ENCODE measurements at regions not wholly inside any gene's neighbourhood (a gene's known extent, or its start where the extent isn't known, plus 50 kb on each side); places are given as distances from the start of the nearest gene placed in this dataset.

GRCh38 chr15:61511089-61511488 is 282.0 kb upstream of the RORA start:
- H3K27me3 ChIP-seq: no peaks in the 10 kb centered on the region
- peaks cover 0 to 22% (median 13%) of the 10 kb centered on the region in 10 experiments; a peak in 15 of 20 replicates for H3K4me1 ChIP-seq
- peaks cover 0 to 18% (median 10%) of the 10 kb centered on the region in 11 experiments; a peak in 6 of 22 replicates for H3K9me3 ChIP-seq (replicated peaks in 1 of 11)
- TF ChIP-seq Cebpa-rat (IDR thresholded peaks at IDR 0.05): no peak
- no peaks in the 10 kb centered on the region for H4K20me1 ChIP-seq
- H3K36me3 ChIP-seq: no peaks in the 10 kb centered on the region
- no peak overlapping the region for H3K27ac ChIP-seq
- H3K4me2 ChIP-seq: no peak overlapping the region
- no peak overlapping the region for H3K4me3 ChIP-seq
- H3K9ac ChIP-seq: no peak overlapping the region

- H3K27ac ChIP-seq: peak overlapping the region in 1 of 11 experiments; percentile 16; a peak in 1 of 22 replicates
- TF ChIP-seq Cebpa-rat (IDR thresholded peaks at IDR 0.05): no peak
- H3K9ac ChIP-seq: no peak overlapping the region
- H3K9me3 ChIP-seq (replicated peaks in 1 of 11): peaks cover 0 to 18% (median 5%) of the 10 kb centered on the region in 11 experiments; a peak in 6 of 22 replicates
- no peaks in the 10 kb centered on the region for H3K36me3 ChIP-seq
- H4K20me1 ChIP-seq: no peaks in the 10 kb centered on the region
- no peaks in the 10 kb centered on the region for H3K27me3 ChIP-seq
- H3K4me3 ChIP-seq: no peak overlapping the region
- H3K4me2 ChIP-seq: peak overlapping the region in 10 of 11 experiments; percentile 23 to 70 (median 60); a peak in 19 of 22 replicates
- H3K4me1 ChIP-seq: peaks cover 0 to 22% (median 13%) of the 10 kb centered on the region in 10 experiments; a peak in 15 of 20 replicates
Observed at GRCh38 chr15:61509327-61509840, 280.3 kb upstream of the RORA start.

GRCh38 chr15:61503383-61503969 is 274.4 kb upstream of the RORA start:
- Histone ChIP-seq H3K9me3 (replicated peaks in 1 of 11) (no peaks in the 10 kb centered on the region), H3K27ac (no peak overlapping the region)
- no peak for TF ChIP-seq Cebpa-rat (IDR thresholded peaks at IDR 0.05)

GRCh38 chr15:61501815-61502389 is 272.8 kb upstream of the RORA start:
- no peak for TF ChIP-seq Cebpa-rat (IDR thresholded peaks at IDR 0.05)

More at GRCh38 chr15:61503383-61503969, 274.4 kb upstream of the RORA start:
- Histone ChIP-seq H3K27me3 (no peaks in the 10 kb centered on the region), H3K4me1 (no peaks in the 10 kb centered on the region), H3K4me2 (no peak overlapping the region), H3K36me3 (no peaks in the 10 kb centered on the region), H3K4me3 (no peak overlapping the region), H4K20me1 (no peaks in the 10 kb centered on the region), H3K9ac (no peak overlapping the region)

DNA sequence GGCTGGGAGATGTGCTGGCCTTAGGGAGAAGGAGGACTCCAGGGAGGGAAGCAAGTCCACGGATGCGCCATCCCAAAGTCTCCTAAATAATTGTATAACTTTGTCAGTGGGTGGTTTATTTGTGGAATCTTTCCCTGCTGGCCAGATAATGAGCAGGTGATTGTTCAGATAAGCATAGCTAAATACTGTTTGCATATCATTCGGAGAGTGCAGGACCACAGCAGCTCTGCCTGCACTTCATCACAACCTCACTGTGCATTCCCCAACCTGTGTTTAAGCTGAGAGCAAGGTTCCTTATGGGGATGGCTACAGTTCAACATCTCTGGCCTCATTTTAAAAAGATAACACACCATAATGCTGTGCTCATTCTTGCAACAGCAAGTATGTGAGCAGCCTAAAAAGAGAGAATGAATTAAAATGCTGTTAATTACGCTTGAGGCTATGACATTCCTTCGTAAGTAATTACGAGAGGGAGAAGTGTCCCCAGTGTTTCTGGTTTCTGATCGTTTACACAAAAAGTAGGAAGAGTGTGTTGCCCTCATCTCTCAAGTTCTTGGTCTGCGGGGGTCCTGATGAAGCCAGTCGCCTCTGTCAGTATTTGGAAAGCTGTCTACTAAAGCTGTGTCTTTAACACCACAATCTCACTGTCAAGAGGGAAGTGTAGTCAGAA is 272.0 kb upstream of the RORA start:
- no peak overlapping the region for H3K9ac ChIP-seq
- H3K9me3 ChIP-seq (replicated peaks in 1 of 11): no peaks in the 10 kb centered on the region
- H4K20me1 ChIP-seq: no peaks in the 10 kb centered on the region
- TF ChIP-seq Cebpa-rat (IDR thresholded peaks at IDR 0.05): no peak
- no peak overlapping the region for H3K4me3 ChIP-seq
- H3K27me3 ChIP-seq: no peaks in the 10 kb centered on the region
- no peaks in the 10 kb centered on the region for H3K36me3 ChIP-seq
- no peak overlapping the region for H3K4me2 ChIP-seq
- no peak overlapping the region for H3K27ac ChIP-seq
- H3K4me1 ChIP-seq: no peaks in the 10 kb centered on the region

More at GRCh38 chr15:61501815-61502389, 272.8 kb upstream of the RORA start:
- H3K27ac ChIP-seq: no peak overlapping the region
- H3K9me3 ChIP-seq (replicated peaks in 1 of 11): no peaks in the 10 kb centered on the region
- no peaks in the 10 kb centered on the region for H3K4me1 ChIP-seq
- H3K36me3 ChIP-seq: no peaks in the 10 kb centered on the region
- H3K4me3 ChIP-seq: no peak overlapping the region
- H4K20me1 ChIP-seq: no peaks in the 10 kb centered on the region
- no peak overlapping the region for H3K4me2 ChIP-seq
- no peaks in the 10 kb centered on the region for H3K27me3 ChIP-seq
- H3K9ac ChIP-seq: no peak overlapping the region

- Histone ChIP-seq H3K27ac (no peak overlapping the region), H4K20me1 (no peaks in the 10 kb centered on the region), H3K4me2 (no peak overlapping the region), H3K4me1 (no peaks in the 10 kb centered on the region), H3K36me3 (no peaks in the 10 kb centered on the region), H3K4me3 (no peak overlapping the region), H3K9me3 (replicated peaks in 1 of 11) (no peaks in the 10 kb centered on the region), H3K27me3 (no peaks in the 10 kb centered on the region), H3K9ac (no peak overlapping the region)
- no peak for TF ChIP-seq Cebpa-rat (IDR thresholded peaks at IDR 0.05)
Observed at GRCh38 chr15:61500523-61500922, 271.4 kb upstream of the RORA start.

DNA sequence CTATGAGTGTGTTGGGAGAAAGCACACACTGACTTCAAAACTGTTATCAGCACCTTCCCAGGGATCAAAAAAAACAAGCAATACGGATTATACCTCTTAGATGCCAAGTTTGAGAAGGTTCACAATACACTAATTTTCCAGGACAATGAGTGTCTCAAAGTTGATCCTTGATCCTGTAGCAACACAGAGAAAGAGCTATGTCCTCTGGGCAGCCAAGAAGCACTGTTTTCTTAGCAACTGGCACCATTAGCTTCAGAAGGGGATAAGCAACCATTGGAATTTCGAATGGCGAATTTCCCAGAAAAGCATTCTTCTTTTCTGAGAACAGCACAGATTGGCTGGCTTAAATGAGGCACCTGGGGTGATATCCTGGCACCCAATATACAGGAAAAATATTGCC is 270.3 kb upstream of the RORA start:
- Histone ChIP-seq H3K4me2 (no peak overlapping the region), H3K27ac (no peak overlapping the region), H3K9me3 (replicated peaks in 1 of 11) (no peaks in the 10 kb centered on the region), H3K9ac (no peak overlapping the region), H3K4me1 (no peaks in the 10 kb centered on the region), H4K20me1 (no peaks in the 10 kb centered on the region), H3K4me3 (no peak overlapping the region), H3K27me3 (no peaks in the 10 kb centered on the region), H3K36me3 (no peaks in the 10 kb centered on the region)
- no peak for TF ChIP-seq Cebpa-rat (IDR thresholded peaks at IDR 0.05)

- TF ChIP-seq Cebpa-rat (IDR thresholded peaks at IDR 0.05): no peak
- H3K4me2 ChIP-seq: no peak overlapping the region
- no peaks in the 10 kb centered on the region for H3K36me3 ChIP-seq
- no peak overlapping the region for H3K9ac ChIP-seq
- H3K4me3 ChIP-seq: no peak overlapping the region
- H3K27ac ChIP-seq: no peak overlapping the region
- H3K9me3 ChIP-seq (replicated peaks in 1 of 11): no peaks in the 10 kb centered on the region
- H3K27me3 ChIP-seq: no peaks in the 10 kb centered on the region
- H4K20me1 ChIP-seq: no peaks in the 10 kb centered on the region
- H3K4me1 ChIP-seq: peaks cover 0 to 10% (median 9%) of the 10 kb centered on the region in 10 experiments; a peak in 14 of 20 replicates
Observed at GRCh38 chr15:61489571-61489970, 260.5 kb upstream of the RORA start.

GRCh38 chr15:61483599-61483998 is 254.5 kb upstream of the RORA start:
- H3K4me2 ChIP-seq: no peak overlapping the region
- no peaks in the 10 kb centered on the region for H3K27me3 ChIP-seq
- no peaks in the 10 kb centered on the region for H3K36me3 ChIP-seq
- no peak overlapping the region for H3K9ac ChIP-seq
- peaks cover 0 to 15% (median 10%) of the 10 kb centered on the region in 10 experiments; a peak in 14 of 20 replicates for H3K4me1 ChIP-seq
- H3K27ac ChIP-seq: no peak overlapping the region
- no peak for TF ChIP-seq Cebpa-rat (IDR thresholded peaks at IDR 0.05)
- no peaks in the 10 kb centered on the region for H4K20me1 ChIP-seq
- H3K9me3 ChIP-seq (replicated peaks in 1 of 11): no peaks in the 10 kb centered on the region
- no peak overlapping the region for H3K4me3 ChIP-seq
